A549 (cell line): ENCODE measurements at regions not wholly inside any gene's neighbourhood (a gene's known extent, or its start where the extent isn't known, plus 50 kb on each side); places are given as distances from the start of the nearest gene placed in this dataset.

Experiments used
- ATAC-seq, 2 experiments: fragments of 200-7000 bp in 1 of 2; fragments of >200 bp in 1 of 2; cut with Nextera tagmentation in 1 of 2; cut with Tn5 transposase in 1 of 2; 3 replicates each; pipeline versions ENCODE4 v1.8.0 to v1.9.1; 2018 to 2020; ENCODE audit warnings: mild to moderate bottlenecking in 1 of 2, moderate library complexity in 1 of 2
- CTCF ChIA-PET: fragments of 300-600 bp; sonication (Branson Sonifier 250); formaldehyde crosslinking; extraction: SDS; loops from one replicate; lab custom pipeline; 2021; ENCODE audit warnings: antibody characterized with exemption, inconsistent platforms; lab: Yijun Ruan, JAX
- POLR2A ChIA-PET: fragments of 350-600 bp; formaldehyde crosslinking; extraction: SDS; loops from one replicate; lab custom pipeline; 2021; ENCODE audit warnings: antibody characterized with exemption, inconsistent platforms; lab: Yijun Ruan, JAX
- DNase-seq, 2 experiments: peaks; one replicate each; pipeline versions ENCODE4 v3.0.0 to v3.0.0-alpha.2; 2011 to 2016; ENCODE audit warnings: low read depth in 1 of 2, low spot score in 1 of 2
- FAIRE-seq: peaks from 2 replicates; lab custom pipeline; 2011; peaks lifted over from hg19 to GRCh38; lab: Jason Lieb, UNC
- H3K27ac ChIP-seq, 2 experiments: fragments of >200 bp; sonication (Bioruptor Twin); formaldehyde crosslinking; 3 replicates each; pipeline ENCODE4 v1.5.1; 2016 to 2017
- H3K4me1 ChIP-seq: fragments of >200 bp; sonication (Bioruptor Twin); formaldehyde crosslinking; 3 replicates; pipeline ENCODE4 v1.6.1; 2016
- H3K4me2 ChIP-seq: fragments of >200 bp; sonication (Bioruptor Twin); formaldehyde crosslinking; 3 replicates; pipeline ENCODE4 v1.6.1; 2016
- H3K4me3 ChIP-seq: fragments of >200 bp; sonication (Bioruptor Twin); formaldehyde crosslinking; 3 replicates; pipeline ENCODE4 v1.5.1; 2016
- H3K9me3 ChIP-seq: fragments of >200 bp; sonication (Bioruptor Twin); formaldehyde crosslinking; 3 replicates; pipeline ENCODE4 v1.6.1; 2016
- BHLHE40 ChIP-seq: IDR thresholded peaks from 2 replicates; pipeline ENCODE4 v1.6.1; 2012; ENCODE audit warnings: low read depth, low read length, inconsistent platforms
- ESRRA ChIP-seq: fragments of 150-350 bp; IDR thresholded peaks from 2 replicates; pipeline ENCODE4 v1.6.1; 2014; ENCODE audit warnings: mild to moderate bottlenecking, low read length, borderline replicate concordance
- FOSL2 ChIP-seq, 2 experiments: fragments of 450-650 bp in 1 of 2; fragments of >200 bp in 1 of 2; sonication (Bioruptor Twin) in 1 of 2; formaldehyde crosslinking; IDR thresholded peaks; 2 replicates each; pipeline versions ENCODE4 v1.5.0 to v1.6.1; 2016 to 2020; ENCODE audit warnings: mild to moderate bottlenecking in 1 of 2, moderate library complexity in 1 of 2
- GATA3 ChIP-seq: IDR thresholded peaks from 2 replicates; pipeline ENCODE4 v1.6.1; 2012; ENCODE audit warnings: borderline replicate concordance
- HOXA7 ChIP-seq: fragments of 250-450 bp; sonication (Bioruptor Pico); IDR thresholded peaks from 2 replicates; pipeline ENCODE4 v1.5.0; 2020; ENCODE audit warnings: mild to moderate bottlenecking, moderate library complexity
- HOXB13 ChIP-seq: fragments of 250-450 bp; sonication (Bioruptor Pico); IDR thresholded peaks from 2 replicates; pipeline ENCODE4 v1.5.0; 2020; ENCODE audit warnings: low read depth, mild to moderate bottlenecking, moderate library complexity
- HOXB5 ChIP-seq: fragments of 250-450 bp; sonication (Bioruptor Pico); IDR thresholded peaks from 2 replicates; pipeline ENCODE4 v1.5.0; 2020; ENCODE audit warnings: mild to moderate bottlenecking, moderate library complexity
- NPAS2 ChIP-seq: fragments of 250-450 bp; sonication (Bioruptor Pico); IDR thresholded peaks from 2 replicates; pipeline ENCODE4 v1.8.0; 2022; ENCODE audit warnings: mild to moderate bottlenecking, moderate library complexity, borderline replicate concordance
- POLR2A ChIP-seq: IDR thresholded peaks from 2 replicates; pipeline ENCODE4 v1.6.1; 2012; ENCODE audit warnings: mild to moderate bottlenecking, low read length
- RAD21 ChIP-seq, 2 experiments: fragments of >200 bp in 1 of 2; sonication (Bioruptor Twin) in 1 of 2; formaldehyde crosslinking in 1 of 2; IDR thresholded peaks in 1 of 2; conservative IDR thresholded peaks in 1 of 2; 2 replicates in 1 of 2; 3 replicates in 1 of 2; pipeline ENCODE4 v1.6.1; 2012 to 2018; ENCODE audit warnings: inconsistent platforms in 1 of 2
- RNF2 ChIP-seq: fragments of 200-600 bp; sonication (generic); IDR thresholded peaks from 2 replicates; pipeline ENCODE4 v1.6.1; 2016; ENCODE audit warnings: low read depth, mild to moderate bottlenecking, antibody characterized with exemption, moderate library complexity, borderline replicate concordance
- SMC3 ChIP-seq: fragments of >200 bp; sonication (Bioruptor Twin); formaldehyde crosslinking; IDR thresholded peaks from 3 replicates; pipeline ENCODE4 v1.6.1; 2018; ENCODE audit warnings: inconsistent platforms
- ZFP36 ChIP-seq: fragments of 450-650 bp; IDR thresholded peaks from 2 replicates; pipeline ENCODE4 v1.6.1; 2014; ENCODE audit warnings: borderline replicate concordance; ENCODE audit not compliant: partially characterized antibody
- WGBS: methylation state at CpG from one replicate; pipeline ENCODE4 v1.1.6; 2017; ENCODE audit errors: missing lambda C conversion rate; 5-methylcytosine and 5-hydroxymethylcytosine counted together
- TF ChIP-seq, protein P1 (sequence below): fragments of 450-650 bp; IDR thresholded peaks from 2 replicates; pipeline ENCODE4 v1.6.1; 2014; ENCODE audit warnings: antibody characterized with exemption
- TF ChIP-seq, protein P2 (sequence below): IDR thresholded peaks from 2 replicates; pipeline ENCODE4 v1.6.1; 2012
- TF ChIP-seq, protein P3 (sequence below): fragments of >200 bp; sonication (Bioruptor Twin); formaldehyde crosslinking; IDR thresholded peaks from 3 replicates; pipeline ENCODE4 v1.5.1; 2016
- TF ChIP-seq, protein P4 (sequence below): IDR thresholded peaks from 2 replicates; pipeline ENCODE4 v1.6.1; 2012; ENCODE audit warnings: low read depth, borderline replicate concordance
- TF ChIP-seq, protein P5 (sequence below): fragments of >200 bp; sonication (Bioruptor Twin); formaldehyde crosslinking; IDR thresholded peaks from 3 replicates; pipeline ENCODE4 v1.6.1; 2016
- TF ChIP-seq, protein P6 (sequence below): fragments of 250-450 bp; sonication (Bioruptor Pico); IDR thresholded peaks from 2 replicates; pipeline ENCODE4 v1.5.0; 2020; ENCODE audit warnings: low read depth, mild to moderate bottlenecking, moderate library complexity

DNA sequence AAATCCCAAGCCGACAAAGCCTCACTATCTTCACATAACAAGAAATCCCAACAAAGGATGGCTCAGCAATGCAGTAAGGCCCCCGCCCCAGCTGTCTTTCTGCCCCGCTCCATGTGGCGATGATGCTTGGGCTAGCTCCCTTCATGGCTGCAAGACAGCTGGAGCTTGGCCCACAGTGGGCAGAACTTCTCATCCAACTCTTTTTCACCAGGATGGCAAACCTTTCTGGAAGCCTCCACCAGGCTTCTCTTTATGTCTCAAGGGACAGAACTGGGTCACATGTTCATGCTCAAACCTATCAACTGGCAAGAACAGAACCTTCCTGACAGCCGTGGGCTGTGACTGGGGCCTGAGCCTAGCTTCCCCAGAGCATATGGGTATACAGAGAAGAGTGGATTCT, 260.5 kb upstream of the MKLN1 start:
- H3K27ac ChIP-seq: peak overlapping the region; percentile 5 to 76
- ATAC-seq (peak; percentile 35 to 39), DNase-seq (no peak)
- H3K4me3 ChIP-seq: no peak overlapping the region
- POLR2A ChIA-PET: no interaction called here
- TF ChIP-seq, protein P1, sequence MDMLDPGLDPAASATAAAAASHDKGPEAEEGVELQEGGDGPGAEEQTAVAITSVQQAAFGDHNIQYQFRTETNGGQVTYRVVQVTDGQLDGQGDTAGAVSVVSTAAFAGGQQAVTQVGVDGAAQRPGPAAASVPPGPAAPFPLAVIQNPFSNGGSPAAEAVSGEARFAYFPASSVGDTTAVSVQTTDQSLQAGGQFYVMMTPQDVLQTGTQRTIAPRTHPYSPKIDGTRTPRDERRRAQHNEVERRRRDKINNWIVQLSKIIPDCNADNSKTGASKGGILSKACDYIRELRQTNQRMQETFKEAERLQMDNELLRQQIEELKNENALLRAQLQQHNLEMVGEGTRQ: 0 out of 2 replicates have a peak, but pooled peaks have one; percentile 23
- no peak for TF ChIP-seq ZFP36
- TF ChIP-seq, all 56 proteins: peak for 1
- CTCF ChIA-PET: interaction anchor here (1.2 to 2.3 kb wide), 4 partner anchors 27 to 358 kb away, joined by 4 to 6 read pairs (median 5); no protein-coding TSS in a partner anchor
- WGBS: 80% methylated on average over 5 of the region's 5 CpGs
- H3K9me3 ChIP-seq: no peaks in the 10 kb centered on the region
- no peak for FAIRE-seq
- H3K4me1 ChIP-seq: peaks cover 57% of the 10 kb centered on the region
- peak overlapping the region; percentile 58 for H3K4me2 ChIP-seq

DNA sequence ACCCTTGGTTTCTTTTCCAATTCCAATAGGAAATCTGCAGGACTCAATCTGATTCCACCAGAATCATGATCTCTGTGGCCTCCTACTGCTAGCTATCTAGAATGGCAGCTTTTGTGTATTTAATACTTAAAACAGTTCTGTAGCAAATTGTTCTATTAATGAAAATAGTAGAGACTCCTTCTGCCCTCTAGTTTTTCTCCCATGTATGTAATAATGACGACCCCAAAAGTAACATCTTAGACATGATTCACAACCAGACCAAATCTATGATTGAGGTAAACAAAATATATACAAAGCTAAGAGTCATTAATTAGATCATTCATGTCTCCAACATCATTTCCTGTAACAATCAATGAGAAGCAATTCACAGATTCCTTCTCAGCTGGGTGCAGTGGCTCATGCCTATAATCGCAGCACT, 259.1 kb upstream of the MKLN1 start:
- DNase-seq (peak in 1 of 2 experiments; percentile 29), ATAC-seq (peak; percentile 27 to 35; a peak in 3 of 6 replicates), FAIRE-seq (no peak)
- Histone ChIP-seq H3K4me1 (peaks cover 59% of the 10 kb centered on the region), H3K4me2 (peak overlapping the region; percentile 66; the same call in 1 of the 3 replicates), H3K4me3 (no peak overlapping the region), H3K27ac (peak overlapping the region in 1 of 2 experiments; percentile 17; a peak in 2 of 6 replicates), H3K9me3 (no peaks in the 10 kb centered on the region)
- ChIA-PET POLR2A (no interaction called here), CTCF (interaction anchor here (0.6 to 2.4 kb wide), 29 partner anchors 10 to 459 kb away, joined by 3 to 15 read pairs (median 4); no protein-coding TSS in a partner anchor)
- TF ChIP-seq RAD21 (conservative IDR thresholded peaks at IDR 0.05 in 1 of 2, IDR thresholded peaks at IDR 0.05 in 1 of 2): peak in 1 of 2 experiments; percentile 26; a peak in 1 of 5 replicates
- TF ChIP-seq, protein P2, sequence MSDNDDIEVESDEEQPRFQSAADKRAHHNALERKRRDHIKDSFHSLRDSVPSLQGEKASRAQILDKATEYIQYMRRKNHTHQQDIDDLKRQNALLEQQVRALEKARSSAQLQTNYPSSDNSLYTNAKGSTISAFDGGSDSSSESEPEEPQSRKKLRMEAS: no peak
- WGBS: 49% methylated on average over 2 of the region's 2 CpGs

DNA sequence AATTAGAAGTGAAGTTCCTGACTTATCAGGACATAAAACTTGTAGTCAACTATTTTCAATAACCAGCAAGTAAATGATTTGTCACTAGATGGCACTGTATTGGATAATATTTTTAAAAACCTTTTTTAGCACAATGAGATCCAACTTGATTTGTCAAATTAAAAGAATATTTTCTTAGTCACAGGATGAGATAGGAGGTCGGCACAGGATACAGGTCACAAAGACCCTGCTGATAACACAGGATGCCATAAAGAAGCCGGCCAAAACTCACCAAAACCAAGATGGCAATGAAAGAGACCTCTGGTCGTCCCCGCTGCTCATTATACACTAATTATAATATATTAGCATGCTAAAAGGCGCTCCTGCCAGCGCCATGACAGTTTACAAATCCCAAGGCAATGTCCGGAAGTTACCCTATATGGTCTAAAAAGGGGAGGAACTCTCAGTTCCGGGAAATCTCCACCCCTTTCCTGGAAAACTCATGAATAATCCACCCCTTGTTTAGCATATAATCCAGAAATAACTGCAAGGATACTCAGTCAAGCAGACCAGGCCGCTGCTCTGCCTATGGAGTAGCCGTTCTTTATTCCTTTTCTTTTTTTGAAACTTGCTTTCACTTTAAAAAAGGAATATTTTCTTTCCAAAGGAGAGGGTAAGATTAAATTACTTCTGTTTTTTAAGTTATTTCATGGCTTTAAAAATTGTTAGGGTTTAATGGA, 255.7 kb upstream of the MKLN1 start:
- 76% methylated on average over 10 of the region's 10 CpGs for WGBS
- FAIRE-seq: no peak
- ChIA-PET CTCF (interaction anchor here (0.8 to 1.4 kb wide), 2 partner anchors 18 to 354 kb away, joined by 3 to 4 read pairs; no protein-coding TSS in a partner anchor), POLR2A (no interaction called here)
- Histone ChIP-seq H3K4me1 (peaks cover 50% of the 10 kb centered on the region), H3K9me3 (no peaks in the 10 kb centered on the region), H3K4me3 (no peak overlapping the region), H3K4me2 (0 out of 3 replicates have a peak overlapping the region, but pooled peaks have one; percentile 11), H3K27ac (peak overlapping the region in 1 of 2 experiments; percentile 60; a peak in 3 of 6 replicates)
- no peak for ATAC-seq
- TF ChIP-seq, protein P3, sequence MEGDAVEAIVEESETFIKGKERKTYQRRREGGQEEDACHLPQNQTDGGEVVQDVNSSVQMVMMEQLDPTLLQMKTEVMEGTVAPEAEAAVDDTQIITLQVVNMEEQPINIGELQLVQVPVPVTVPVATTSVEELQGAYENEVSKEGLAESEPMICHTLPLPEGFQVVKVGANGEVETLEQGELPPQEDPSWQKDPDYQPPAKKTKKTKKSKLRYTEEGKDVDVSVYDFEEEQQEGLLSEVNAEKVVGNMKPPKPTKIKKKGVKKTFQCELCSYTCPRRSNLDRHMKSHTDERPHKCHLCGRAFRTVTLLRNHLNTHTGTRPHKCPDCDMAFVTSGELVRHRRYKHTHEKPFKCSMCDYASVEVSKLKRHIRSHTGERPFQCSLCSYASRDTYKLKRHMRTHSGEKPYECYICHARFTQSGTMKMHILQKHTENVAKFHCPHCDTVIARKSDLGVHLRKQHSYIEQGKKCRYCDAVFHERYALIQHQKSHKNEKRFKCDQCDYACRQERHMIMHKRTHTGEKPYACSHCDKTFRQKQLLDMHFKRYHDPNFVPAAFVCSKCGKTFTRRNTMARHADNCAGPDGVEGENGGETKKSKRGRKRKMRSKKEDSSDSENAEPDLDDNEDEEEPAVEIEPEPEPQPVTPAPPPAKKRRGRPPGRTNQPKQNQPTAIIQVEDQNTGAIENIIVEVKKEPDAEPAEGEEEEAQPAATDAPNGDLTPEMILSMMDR: peak; percentile 46
- TF ChIP-seq NPAS2 (CRISPR knock-in tag) (no peak), ESRRA (no peak), SMC3 (peak; percentile 41; the same call in 2 of the 3 replicates), RAD21 (conservative IDR thresholded peaks at IDR 0.05 in 1 of 2, IDR thresholded peaks at IDR 0.05 in 1 of 2) (peak; percentile 26 to 30; a peak in 3 of 5 replicates), FOSL2 (IDR thresholded peaks at IDR 0.05) (no peak), FOSL2 (CRISPR knock-in tag; IDR thresholded peaks at IDR 0.05) (no peak), HOXB13 (CRISPR knock-in tag) (no peak), GATA3 (no peak), HOXA7 (CRISPR knock-in tag) (no peak), POLR2A (no peak), HOXB5 (CRISPR knock-in tag) (no peak), RNF2 (no peak), BHLHE40 (no peak)
- TF ChIP-seq, protein P4, sequence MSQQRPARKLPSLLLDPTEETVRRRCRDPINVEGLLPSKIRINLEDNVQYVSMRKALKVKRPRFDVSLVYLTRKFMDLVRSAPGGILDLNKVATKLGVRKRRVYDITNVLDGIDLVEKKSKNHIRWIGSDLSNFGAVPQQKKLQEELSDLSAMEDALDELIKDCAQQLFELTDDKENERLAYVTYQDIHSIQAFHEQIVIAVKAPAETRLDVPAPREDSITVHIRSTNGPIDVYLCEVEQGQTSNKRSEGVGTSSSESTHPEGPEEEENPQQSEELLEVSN: no peak
- TF ChIP-seq, protein P1: no peak
- TF ChIP-seq, protein P5, sequence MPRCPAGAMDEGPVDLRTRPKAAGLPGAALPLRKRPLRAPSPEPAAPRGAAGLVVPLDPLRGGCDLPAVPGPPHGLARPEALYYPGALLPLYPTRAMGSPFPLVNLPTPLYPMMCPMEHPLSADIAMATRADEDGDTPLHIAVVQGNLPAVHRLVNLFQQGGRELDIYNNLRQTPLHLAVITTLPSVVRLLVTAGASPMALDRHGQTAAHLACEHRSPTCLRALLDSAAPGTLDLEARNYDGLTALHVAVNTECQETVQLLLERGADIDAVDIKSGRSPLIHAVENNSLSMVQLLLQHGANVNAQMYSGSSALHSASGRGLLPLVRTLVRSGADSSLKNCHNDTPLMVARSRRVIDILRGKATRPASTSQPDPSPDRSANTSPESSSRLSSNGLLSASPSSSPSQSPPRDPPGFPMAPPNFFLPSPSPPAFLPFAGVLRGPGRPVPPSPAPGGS: no peak
- TF ChIP-seq, protein P2: no peak
- TF ChIP-seq, protein P6, sequence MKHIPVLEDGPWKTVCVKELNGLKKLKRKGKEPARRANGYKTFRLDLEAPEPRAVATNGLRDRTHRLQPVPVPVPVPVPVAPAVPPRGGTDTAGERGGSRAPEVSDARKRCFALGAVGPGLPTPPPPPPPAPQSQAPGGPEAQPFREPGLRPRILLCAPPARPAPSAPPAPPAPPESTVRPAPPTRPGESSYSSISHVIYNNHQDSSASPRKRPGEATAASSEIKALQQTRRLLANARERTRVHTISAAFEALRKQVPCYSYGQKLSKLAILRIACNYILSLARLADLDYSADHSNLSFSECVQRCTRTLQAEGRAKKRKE (CRISPR knock-in tag): no peak
- peak in 1 of 2 experiments; percentile 46 for DNase-seq
